NCI-H345 treated with DMSO at 0.1 percent for 48 hours (cell line): ENCODE measurements at regions not wholly inside any gene's neighbourhood (a gene's known extent, or its start where the extent isn't known, plus 50 kb on each side); places are given as distances from the start of the nearest gene placed in this dataset.

Source experiments
- DNase-seq: peaks from one replicate; lab custom pipeline; 2025; ENCODE audit not compliant: unreplicated experiment; lab: John Stamatoyannopoulos, UW

DNA sequence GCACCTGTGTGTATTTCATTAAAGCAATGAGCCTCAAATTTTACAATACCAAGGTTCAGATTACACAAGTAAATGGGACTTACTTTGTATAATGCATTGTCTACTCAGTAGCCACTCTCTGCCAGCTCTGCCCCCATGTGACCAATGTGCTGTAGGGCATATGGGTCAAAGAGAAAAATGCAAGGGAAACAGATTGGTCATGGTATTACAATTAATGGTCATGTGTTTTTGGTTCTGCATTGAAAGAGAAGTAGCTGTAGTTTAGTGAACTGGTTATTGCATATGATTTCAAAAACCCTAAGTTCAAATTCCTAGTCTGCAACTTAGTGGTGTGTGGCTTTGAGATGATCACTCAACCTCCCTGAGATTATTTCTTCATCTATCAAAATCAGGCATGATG, 545.4 kb downstream of the SUCLA2 start:
- no peak for DNase-seq

DNA sequence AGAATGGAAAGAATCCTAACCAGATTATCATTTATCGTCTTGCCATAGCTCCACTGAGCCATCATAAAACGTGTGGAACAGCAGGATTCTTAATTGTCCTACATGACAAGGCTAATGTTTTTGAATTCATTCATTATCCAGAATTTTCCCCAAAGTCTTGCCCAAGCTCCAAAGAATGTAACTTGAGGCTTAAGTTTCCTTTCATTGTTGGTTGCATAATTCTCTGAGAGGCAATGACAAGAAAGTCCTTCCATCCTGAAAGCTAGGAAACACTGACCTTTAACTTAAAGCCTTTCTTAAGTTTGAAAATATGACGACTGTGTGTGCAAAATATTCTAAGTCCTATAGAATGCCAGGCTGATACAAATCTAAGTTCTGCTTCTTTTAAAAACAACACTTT, 546.1 kb downstream of the SUCLA2 start:
- DNase-seq = no peak

DNA sequence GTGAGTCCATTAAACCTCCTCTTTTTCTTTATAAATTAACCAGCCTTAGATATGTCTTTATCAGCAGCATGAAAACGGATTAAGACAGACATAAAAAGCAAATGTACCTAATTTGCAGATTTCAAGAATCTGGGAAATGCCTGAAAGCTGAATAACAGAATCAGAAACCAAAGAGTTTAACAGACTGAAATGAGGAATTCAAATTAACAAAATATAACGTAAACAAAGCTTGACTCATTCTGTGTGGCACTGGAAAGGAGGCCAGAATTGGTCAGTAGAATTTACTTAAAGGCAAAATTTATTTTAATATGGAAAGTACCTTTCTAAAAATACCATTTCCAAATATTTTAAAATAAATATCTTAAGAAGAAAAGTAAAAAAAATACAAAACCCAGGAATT, 540.6 kb upstream of the HTR2A start:
- DNase-seq = no peak

DNA sequence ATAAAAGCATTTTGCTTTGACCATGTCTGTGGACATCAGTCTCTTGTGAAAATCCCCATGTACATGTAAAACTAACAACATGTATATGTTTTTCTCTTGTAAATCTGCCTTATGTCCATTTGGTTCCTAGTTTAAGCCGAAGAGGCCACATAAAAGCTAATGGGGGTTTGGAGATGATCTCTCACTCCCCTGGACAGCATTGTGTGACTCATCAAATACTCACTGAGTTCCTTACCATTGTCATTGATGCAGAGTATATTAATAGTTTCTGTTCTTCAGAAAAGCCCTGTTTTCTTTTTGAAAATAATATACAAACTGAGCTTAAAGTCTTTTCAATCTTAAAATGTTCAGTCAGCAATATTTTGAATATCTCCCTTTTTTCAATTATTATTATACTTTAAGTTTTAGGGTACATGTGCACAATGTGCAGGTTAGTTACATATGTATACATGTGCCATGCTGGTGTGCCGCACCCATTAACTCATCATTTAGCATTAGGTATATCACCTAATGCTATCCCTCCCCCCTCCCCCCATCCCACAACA, 536.7 kb upstream of the HTR2A start:
- DNase-seq = no peak

DNA sequence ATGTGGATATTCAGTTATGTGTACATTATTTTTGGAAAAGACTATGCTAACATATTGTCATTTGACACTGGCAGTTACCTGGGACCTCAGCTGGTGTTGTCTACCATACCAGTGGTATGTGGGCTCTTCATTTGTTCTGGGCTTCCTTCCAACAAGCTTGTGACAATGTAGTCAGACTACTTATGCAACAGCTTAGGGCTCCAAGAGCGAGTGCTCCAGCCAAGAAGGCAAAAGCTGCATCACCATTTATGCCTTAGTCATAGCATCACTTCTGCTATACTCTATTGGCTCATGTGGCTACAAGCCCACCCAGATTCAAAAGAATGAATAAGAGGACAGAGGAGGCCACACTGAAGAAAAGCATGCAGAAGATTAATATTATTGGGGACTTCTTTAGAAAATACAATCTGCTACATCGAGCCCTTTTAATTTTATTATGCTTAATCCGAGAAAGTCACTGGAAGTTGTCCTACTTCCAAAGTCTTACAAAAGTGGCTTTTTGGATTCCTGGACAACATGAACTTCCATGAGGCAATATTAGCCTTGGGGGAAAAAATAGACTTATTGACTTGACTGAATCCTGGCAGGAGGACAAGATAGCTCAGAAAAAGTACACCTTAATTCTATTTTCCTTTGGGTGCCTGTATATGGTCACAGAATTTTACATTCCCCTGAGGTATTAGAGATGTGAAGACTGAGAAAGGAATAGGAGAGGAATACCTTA, 529.4 kb upstream of the HTR2A start:
- no peak for DNase-seq

DNA sequence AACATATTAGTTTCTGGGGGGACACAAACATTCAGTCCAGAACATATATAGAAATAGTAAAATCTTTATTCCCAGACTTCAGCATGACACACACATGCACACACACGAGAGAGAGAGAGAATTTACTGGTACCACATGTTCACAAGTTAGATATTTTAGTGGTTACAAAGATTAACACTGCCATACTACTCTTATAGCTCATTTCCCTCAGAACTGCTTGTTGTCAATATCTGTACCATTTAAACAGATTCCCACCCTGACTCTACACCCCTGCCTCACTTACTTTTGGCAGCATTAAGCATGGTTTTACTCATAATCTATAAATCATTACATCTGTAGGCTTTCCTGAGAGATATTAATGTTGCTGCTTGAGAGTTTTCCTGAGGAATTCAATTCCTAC, 524.7 kb upstream of the HTR2A start:
- DNase-seq = no peak

DNA sequence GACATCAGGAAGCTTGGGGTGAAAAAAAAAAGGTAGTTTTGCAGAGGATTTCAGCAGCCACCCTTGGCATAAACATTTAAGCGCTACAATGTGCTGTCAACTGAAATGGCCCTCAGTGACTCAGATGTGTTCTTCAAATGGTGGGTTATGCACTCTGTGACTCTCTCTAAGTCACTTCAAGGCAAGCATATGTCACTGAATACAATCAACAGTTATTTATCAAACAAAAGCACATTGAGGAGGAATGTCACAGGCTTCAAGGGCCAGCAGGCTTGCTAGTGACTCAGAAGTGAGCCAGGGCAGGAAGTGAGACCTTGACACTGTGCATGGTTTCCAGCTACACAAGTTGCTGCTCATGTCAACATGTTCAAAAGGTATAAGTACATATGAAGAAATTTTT, 523.7 kb upstream of the HTR2A start:
- no peak for DNase-seq

DNA sequence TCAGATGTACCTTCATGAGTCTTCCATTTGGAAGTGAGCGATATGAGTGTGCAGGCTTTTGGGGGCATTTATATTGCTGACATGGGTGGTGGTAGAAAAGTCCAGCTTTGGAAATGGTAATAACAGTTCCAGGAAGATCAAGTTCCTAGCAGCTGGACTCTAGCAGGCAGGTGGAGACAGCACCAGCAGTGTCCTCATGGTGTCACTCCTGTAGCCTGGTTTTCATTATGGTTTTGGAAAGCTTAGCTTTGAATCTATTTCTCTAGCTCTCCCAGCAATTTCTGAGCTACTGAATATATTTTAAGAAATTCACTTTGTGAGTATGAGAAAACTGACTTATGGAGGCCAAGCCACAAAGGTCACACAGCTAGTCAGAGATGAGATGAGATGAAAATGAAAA, 523.2 kb upstream of the HTR2A start:
- DNase-seq = no peak

DNA sequence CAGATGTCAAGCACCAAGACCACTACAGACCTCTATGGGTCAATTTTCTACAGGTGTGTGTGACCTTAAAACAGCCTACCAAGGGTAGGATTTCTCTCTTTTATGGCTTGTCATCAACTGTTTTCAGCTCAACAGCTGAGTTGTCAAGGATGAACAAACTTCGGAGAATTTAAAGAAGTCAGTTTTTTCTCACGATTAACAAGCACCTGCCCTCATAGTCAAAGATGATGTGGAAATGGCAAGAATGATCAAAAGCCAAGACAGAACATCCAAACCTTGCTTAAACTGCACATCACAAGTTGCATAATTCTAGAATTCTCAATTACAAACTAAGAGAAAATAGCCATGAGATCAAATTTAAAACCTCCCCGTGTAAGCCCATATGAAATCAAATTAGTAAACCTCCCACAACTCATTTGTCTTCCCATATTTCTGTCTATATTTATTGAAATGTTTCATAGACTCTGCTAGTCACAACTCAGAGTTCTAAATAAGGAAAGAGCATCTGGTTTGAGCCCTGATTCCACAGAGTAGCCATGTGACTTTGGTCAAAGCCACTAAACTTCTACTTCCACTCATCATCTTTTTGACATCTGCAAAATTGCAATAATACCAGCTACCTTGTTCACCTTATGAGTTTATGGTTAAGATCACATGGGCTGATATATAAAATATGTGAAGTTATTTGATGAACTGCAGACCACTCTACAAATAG, 521.5 kb upstream of the HTR2A start:
- DNase-seq = no peak

DNA sequence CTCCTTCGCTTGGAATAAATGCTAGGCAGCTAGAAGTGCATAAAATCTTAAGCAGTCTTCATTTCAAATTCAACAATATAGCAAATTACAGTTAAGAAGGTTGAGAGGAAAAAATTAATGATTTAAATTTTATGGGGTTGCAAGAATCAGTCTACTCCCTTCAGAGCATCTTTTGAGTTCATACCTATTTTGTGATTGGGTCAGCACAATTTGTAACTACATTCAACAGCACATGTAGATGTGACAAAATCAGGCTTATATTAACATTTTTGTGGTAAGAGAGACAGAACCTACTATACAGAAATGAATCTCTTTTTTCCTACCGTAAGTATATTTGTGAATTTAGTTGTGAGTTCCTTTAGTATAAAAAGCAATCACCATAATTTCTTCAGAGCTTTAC, 520.6 kb upstream of the HTR2A start:
- DNase-seq = no peak

DNA sequence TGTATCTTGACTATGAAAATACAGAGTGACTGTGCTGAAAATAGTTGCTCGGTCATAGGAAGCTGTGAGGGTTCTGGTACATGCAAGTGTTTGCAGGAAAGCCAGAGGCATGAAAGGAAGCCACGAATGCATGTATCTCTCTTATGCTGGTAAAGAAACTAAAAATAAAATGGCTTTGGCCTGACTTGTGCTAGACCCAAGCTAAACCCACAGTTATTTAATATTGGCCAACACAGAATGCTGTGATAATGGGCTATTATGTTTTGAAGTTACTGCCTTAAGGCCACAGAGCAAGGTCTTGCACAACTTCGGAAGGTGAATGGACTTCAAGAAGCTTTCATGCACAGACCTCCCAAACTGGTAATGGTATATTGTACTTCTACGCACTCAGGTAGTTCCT, 518.2 kb upstream of the HTR2A start:
- DNase-seq = no peak

DNA sequence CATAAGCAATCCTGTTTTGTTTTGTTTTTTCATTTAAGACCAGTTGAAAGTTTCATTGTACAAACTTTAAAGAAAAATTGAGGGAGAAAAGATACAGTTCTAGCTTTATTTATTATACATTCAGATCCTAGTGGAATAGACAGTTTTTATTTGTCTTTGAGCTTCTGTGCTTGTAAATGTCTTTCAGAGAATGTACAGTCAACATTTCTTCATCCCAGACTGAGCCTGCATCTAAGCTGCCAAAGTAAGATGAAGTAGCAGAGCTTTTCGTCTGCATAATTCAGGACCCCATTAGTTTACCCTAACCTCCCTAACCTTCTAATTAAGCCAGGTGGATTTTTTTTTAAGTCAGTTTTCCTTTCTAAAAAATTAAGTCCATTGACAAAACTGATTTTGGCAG, 516.7 kb upstream of the HTR2A start:
- DNase-seq = no peak

DNA sequence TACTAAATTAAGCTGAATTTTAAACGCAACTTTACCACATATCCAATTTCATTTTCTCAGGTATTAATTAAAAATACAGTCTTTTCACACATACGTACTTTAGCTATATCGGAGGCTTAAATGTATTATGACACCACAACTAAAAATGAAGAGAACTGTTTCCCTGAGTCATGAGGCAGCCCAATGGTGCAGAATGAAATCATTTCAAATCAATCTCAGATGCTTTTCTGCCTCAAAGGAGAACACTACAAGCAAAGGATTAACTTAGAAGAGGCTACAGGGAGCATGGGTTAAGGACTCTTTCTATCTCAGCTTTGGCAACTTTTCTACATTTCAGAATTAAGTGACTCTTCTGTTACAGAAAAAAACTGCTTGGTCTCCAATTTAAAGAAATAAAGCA, 516.3 kb upstream of the HTR2A start:
- no peak for DNase-seq

DNA sequence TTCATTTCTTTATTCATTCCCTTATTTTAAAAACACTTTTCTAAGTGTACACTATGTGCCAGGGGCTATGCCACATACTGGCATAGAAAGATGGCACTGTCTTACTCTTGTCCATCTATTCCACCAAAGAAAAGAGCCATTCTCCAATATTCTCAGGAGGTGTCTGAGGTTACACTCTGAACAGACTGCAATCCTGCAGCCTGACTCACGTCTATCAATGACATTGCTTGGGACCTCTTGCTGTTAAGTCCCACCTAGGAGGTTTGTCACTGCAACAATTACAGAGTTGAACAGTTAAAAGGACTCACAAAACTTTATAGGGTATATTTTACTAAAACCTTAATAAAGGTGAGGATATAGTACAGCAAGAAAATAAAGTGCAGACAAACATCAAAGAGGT, 512.9 kb upstream of the HTR2A start:
- no peak for DNase-seq

DNA sequence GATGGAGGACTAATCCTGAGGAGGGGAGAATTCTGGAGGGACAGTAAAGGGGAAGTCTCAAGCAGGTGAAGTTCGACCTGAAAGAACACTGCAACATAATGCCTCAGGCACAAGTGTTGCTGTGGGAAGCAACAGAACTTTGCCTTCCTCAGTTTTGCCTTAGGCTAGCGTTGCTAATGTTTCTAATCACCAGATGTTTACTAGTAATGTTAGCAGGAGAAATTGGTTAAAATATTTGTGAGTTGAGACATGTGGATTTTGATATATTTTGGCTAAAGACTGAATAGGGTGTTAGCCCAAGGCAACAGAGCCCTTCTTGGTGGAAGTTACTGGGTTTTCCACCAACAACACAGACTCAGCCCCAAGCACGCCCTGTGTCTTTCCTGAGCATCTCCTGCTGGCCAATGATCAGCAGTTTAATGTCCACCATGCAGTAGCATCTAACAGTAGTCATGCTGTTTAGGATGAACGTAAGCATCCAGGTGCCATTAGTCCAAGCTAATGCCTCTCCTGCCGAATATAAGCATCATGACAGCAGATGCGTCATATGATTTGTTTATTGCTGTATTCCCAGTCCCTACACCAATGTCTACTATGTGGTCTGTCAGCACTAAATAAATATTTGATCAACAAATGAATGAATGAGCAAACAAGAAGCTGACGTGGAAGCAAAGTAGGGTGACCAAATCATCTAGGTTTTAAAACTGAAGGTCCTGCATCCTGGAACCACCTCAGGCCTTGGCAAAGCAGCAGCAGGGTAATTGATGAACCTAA, 511.9 kb upstream of the HTR2A start:
- no peak for DNase-seq

DNA sequence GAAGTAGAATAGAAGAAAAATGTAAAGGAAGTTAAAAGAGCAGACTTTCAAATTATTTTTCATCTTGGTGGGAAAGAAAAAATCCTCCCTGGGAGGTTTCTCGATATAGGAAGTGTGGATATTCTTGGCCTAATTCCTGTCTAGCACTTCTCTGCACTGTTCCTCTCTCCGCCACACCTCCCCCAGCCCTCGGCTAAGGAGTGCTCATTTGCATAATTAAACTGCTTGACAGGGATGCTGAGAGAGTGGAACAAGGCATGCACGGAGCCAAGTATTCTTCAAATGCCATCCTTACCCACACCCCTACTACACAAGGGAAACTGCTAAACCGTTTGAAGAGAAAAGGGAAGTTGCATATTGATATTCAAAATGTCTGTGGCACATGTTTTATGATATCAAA, 511.0 kb upstream of the HTR2A start:
- no peak for DNase-seq

DNA sequence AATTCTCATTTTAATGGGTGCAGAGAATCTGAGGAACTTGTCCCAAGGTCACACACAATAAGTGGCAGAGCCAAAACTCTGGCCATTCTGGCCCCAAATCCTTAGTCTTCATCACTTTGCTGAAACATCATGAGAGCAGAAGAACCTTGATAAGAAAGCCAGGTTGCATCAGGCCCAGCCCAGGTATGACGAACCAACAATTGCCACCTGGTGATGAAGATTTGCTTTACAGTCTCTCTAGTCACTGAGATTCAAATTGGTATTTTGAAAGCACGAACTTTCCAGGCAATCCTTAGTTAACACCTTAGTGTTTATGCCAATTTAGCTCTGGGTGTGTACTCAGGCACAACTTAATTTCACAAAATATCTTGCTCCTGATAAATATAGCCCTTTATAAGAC, 502.7 kb upstream of the HTR2A start:
- no peak for DNase-seq

DNA sequence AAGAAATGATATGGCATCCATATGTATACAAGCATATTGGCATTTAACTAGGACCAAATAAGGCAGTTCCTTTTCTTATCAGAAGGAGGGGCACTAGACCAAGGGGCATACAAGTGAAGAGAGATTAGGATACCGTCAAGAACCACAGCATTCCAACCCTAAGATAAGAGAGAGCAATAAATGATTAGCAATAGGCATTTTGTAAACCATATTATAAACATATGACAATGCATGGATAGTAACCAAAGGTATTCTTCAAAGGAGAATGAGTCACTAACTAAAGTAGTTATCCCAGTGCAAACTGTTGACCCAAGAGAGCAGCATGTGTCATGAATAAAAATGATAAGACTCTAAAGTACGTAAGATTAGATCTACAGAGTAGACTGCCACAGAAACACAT, 500.9 kb upstream of the HTR2A start:
- no peak for DNase-seq

DNA sequence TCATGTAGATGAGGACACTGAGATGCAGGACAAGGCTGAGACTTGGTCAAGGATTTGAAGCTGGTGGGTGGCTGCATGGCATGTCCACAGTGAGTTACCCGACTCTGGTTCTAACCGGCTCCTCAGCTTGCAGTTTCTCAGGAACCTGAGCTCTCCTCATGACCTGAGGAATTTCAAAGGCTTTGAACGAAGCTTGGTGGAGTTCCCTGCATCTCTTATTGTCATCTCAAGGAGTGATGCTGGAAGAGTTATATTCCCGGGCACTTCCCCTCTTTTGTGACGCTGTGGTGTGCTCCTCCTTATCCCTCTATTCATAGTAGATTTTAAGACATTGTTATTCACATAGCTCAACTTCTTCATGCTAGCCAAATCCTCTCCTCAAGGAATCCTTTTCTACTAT, 500.1 kb upstream of the HTR2A start:
- DNase-seq = no peak

DNA sequence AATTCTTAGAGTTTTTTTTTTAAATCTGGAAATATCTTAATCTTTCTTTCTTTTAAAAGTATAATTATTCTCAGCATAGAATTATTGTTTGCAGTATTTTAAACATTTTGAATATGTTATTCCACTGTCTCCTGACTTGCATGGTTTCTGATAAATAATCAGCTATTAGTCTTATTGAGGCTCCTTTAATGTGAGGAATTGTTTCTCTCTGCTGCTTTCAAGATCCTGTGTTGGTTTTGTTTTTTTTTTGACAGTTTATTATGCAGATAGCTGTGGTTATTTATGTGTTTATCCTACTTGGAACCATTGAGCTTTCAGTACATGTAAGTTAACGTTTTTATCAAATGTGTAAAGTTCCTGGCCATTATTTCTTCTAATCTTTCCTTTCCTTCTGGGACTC, 477.9 kb upstream of the HTR2A start:
- no peak for DNase-seq

DNA sequence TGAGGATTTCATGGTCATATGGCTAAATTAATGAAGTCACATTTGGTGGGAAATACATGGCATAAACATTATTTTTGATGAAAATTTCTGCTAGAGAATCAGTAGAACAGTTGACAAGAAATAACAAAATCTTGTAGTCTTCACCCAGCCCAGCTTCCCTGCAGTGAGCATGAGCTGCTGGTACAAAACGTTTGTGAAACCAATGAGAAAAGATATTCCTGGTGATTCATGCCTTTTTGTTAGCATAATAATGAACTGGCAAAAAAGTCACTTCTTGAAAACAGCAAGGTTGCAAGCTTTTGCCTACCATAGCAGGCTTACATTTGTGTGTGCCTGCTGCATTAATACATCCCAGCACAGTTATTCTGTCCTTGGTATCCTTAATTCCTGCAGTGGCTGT, 475.9 kb upstream of the HTR2A start:
- DNase-seq = no peak

DNA sequence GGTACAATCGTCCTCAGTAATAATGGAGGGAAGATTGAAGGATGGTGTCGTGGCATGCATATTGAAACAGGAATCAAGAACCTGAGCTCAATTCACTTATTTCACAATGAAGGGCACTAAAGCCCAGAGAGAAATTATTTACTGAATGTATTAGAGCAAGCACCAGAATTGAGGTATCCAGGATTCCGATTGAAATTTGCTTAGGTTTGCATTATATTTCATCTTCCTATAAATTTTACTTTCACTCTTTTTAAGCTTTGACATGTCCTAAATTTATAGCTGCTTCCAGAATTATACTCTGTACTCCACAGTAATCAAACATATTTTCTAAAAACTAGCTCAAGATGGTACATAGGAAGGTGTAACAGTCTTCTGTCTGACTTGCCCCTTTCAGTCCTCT, 454.9 kb upstream of the HTR2A start:
- DNase-seq = no peak
